GM23338 (cell line): ENCODE measurements at regions not wholly inside any gene's neighbourhood (a gene's known extent, or its start where the extent isn't known, plus 50 kb on each side); places are given as distances from the start of the nearest gene placed in this dataset.
"Not testable (repeated sequence)": the region's sequence is repeated elsewhere in the genome, so short reads cannot be mapped to it uniquely, and the experiment has no call there.

Experiments
- ATAC-seq: fragments of 200-7000 bp; cut with Tn5 transposase; 3 replicates; pipeline ENCODE4 v1.9.1; 2020
- DNase-seq: peaks from one replicate; pipeline ENCODE4 v3.0.0-alpha.2; 2015; ENCODE audit warnings: low spot score
- H2AFZ ChIP-seq: fragments of 200-600 bp; sonication (generic); 2 replicates; pipeline ENCODE4 v1.8.0; 2016; ENCODE audit warnings: antibody characterized with exemption, mild to moderate bottlenecking, moderate library complexity
- H3F3A ChIP-seq: fragments of 200-600 bp; sonication (generic); replicated peaks from 2 replicates; pipeline ENCODE4 v1.8.0; 2017; ENCODE audit warnings: antibody characterized with exemption, mixed run types, low read depth
- H3K27ac ChIP-seq: fragments of 200-600 bp; sonication (generic); 2 replicates; pipeline ENCODE4 v1.6.1; 2016; ENCODE audit warnings: low read depth
- H3K27me3 ChIP-seq: fragments of 200-600 bp; sonication (generic); 2 replicates; pipeline ENCODE4 v1.8.0; 2016; ENCODE audit warnings: mild to moderate bottlenecking, mixed run types, moderate library complexity; ENCODE audit not compliant: insufficient read depth
- H3K36me3 ChIP-seq: fragments of 200-600 bp; sonication (generic); 2 replicates; pipeline ENCODE4 v1.8.0; 2016; ENCODE audit warnings: mild to moderate bottlenecking; ENCODE audit not compliant: insufficient read depth
- H3K4me1 ChIP-seq: fragments of 200-600 bp; sonication (generic); 2 replicates; pipeline ENCODE4 v1.8.0; 2016; ENCODE audit warnings: mild to moderate bottlenecking, moderate library complexity; ENCODE audit not compliant: insufficient read depth
- H3K4me2 ChIP-seq: fragments of 200-600 bp; sonication (generic); 2 replicates; pipeline ENCODE4 v1.7.1; 2017; ENCODE audit warnings: mixed run types
- H3K4me3 ChIP-seq: fragments of 200-600 bp; sonication (generic); 2 replicates; pipeline ENCODE4 v1.6.1; 2016; ENCODE audit warnings: mixed run types
- H3K79me2 ChIP-seq: fragments of 200-600 bp; sonication (generic); replicated peaks from 2 replicates; pipeline ENCODE4 v1.8.0; 2017; ENCODE audit warnings: mild to moderate bottlenecking; ENCODE audit not compliant: insufficient read depth
- H3K9me2 ChIP-seq: fragments of 200-600 bp; sonication (generic); 2 replicates; pipeline ENCODE4 v1.8.0; 2017; ENCODE audit not compliant: insufficient read depth
- H4K20me1 ChIP-seq: fragments of 200-600 bp; sonication (generic); replicated peaks from 2 replicates; pipeline ENCODE4 v1.8.0; 2017; ENCODE audit warnings: mild to moderate bottlenecking; ENCODE audit not compliant: insufficient read depth
- H3K27ac Mint-ChIP-seq: 2 replicates; pipeline ENCODE4 v1.8.0; 2020; ENCODE audit warnings: inconsistent platforms, mild to moderate bottlenecking, moderate library complexity, mixed read lengths
- H3K27me3 Mint-ChIP-seq: 3 replicates; pipeline ENCODE4 v1.8.0; 2022; ENCODE audit warnings: low read depth, mild to moderate bottlenecking, moderate library complexity, mixed read lengths, inconsistent platforms; ENCODE audit not compliant: insufficient read depth, poor library complexity
- H3K36me3 Mint-ChIP-seq: 3 replicates; pipeline ENCODE4 v1.8.0; 2021; ENCODE audit warnings: low read depth, mild to moderate bottlenecking, inconsistent platforms, moderate library complexity, mixed read lengths
- H3K4me1 Mint-ChIP-seq: 3 replicates; pipeline ENCODE4 v1.8.0; 2020; ENCODE audit warnings: mild to moderate bottlenecking, inconsistent platforms, mixed read lengths
- H3K4me3 Mint-ChIP-seq: 3 replicates; pipeline ENCODE4 v1.8.0; 2021; ENCODE audit warnings: moderate library complexity, mild to moderate bottlenecking, inconsistent platforms, mixed read lengths
- H3K9me3 Mint-ChIP-seq: 3 replicates; pipeline ENCODE4 v1.8.0; 2020; ENCODE audit warnings: moderate library complexity, mild to moderate bottlenecking, inconsistent platforms, mixed read lengths
- CREB1 ChIP-seq: fragments of 250-450 bp; sonication (Bioruptor Pico); IDR thresholded peaks from 2 replicates; pipeline ENCODE4 v1.5.0; 2020; ENCODE audit warnings: low read depth, mild to moderate bottlenecking, moderate library complexity
- EZH2 ChIP-seq: fragments of 200-600 bp; sonication (generic); IDR thresholded peaks from one replicate; pipeline ENCODE4 v1.8.0; 2017; ENCODE audit warnings: antibody characterized with exemption, mild to moderate bottlenecking, low read depth; ENCODE audit not compliant: unreplicated experiment
- NANOG ChIP-seq: IDR thresholded peaks from 2 replicates; pipeline ENCODE4 v1.6.1; 2016; ENCODE audit warnings: antibody characterized with exemption, borderline replicate concordance
- POLR2AphosphoS5 ChIP-seq: IDR thresholded peaks from 2 replicates; pipeline ENCODE4 v1.6.1; 2016; ENCODE audit warnings: antibody characterized with exemption, low read depth
- STAT1 ChIP-seq: IDR thresholded peaks from one replicate; pipeline ENCODE4 v1.6.1; 2016; ENCODE audit warnings: antibody characterized with exemption; ENCODE audit not compliant: unreplicated experiment
- ZNF114 ChIP-seq: fragments of 250-450 bp; sonication (Bioruptor Pico); IDR thresholded peaks from 2 replicates; pipeline ENCODE4 v1.5.0; 2020; ENCODE audit warnings: mild to moderate bottlenecking, moderate library complexity
- ZNF331 ChIP-seq: fragments of 250-450 bp; sonication (Bioruptor Pico); IDR thresholded peaks from 2 replicates; pipeline ENCODE4 v1.5.0; 2020; ENCODE audit warnings: low read depth, mild to moderate bottlenecking, moderate library complexity
- TF ChIP-seq, protein P1 (sequence below): IDR thresholded peaks from 2 replicates; pipeline ENCODE4 v1.6.1; 2016; ENCODE audit warnings: antibody characterized with exemption
- TF ChIP-seq, protein P2 (sequence below): IDR thresholded peaks from one replicate; pipeline ENCODE4 v1.6.1; 2018; ENCODE audit warnings: antibody characterized with exemption; ENCODE audit not compliant: unreplicated experiment

DNA sequence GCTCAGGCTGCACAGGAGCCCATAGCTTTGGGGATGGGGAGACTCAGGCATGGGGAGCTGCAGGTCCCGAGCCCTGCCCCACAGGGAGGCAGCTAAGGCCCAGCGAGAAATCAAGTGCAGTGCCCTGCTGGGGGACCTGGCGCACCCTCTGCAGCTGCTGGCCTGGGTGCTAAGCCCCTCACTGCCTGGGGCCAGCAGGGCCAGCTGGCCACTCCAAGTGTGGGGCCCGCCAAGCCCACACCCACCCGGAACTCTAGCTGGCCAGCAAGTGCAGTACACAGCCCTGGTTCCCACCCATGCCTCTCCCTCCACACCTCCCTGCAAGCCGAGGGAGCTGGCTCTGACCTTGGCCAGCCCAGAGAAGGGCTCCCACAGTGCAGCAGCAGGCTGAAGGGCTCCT lies 268.7 kb upstream of the LRRC4C start:
- H3K27me3 Mint-ChIP-seq, H3K27me3 ChIP-seq, H3K4me2 ChIP-seq, H3K9me2 ChIP-seq, H4K20me1 ChIP-seq, DNase-seq, H3K27ac Mint-ChIP-seq, H3K4me1 ChIP-seq, H2AFZ ChIP-seq, H3K79me2 ChIP-seq, H3K4me3 Mint-ChIP-seq, H3K4me3 ChIP-seq, H3K27ac ChIP-seq, H3K4me1 Mint-ChIP-seq, ATAC-seq, H3F3A ChIP-seq, H3K36me3 ChIP-seq: not testable (repeated sequence)
- peaks cover 15% of the 10 kb centered on the region for H3K36me3 Mint-ChIP-seq
- peaks cover 31% of the 10 kb centered on the region for H3K9me3 Mint-ChIP-seq

DNA sequence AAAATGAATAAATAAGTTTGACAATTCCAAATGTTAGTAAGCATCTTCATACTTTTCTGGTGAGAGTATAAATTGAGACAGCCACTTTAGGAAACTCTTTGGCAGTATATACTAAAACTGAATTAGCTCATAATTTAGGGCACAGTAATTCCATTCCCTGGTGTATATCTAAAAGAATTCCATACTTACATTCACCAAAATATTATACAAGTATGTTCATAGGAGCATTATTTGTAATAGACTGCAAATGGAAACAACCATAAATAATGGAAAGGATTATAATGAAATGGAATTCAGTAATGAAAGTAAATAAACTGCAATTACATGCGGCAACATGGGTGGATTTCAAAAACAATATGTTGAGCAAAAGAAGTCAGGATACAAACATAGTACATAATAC lies 315.8 kb upstream of the LRRC4C start:
- no peak overlapping the region for H2AFZ ChIP-seq
- no peak overlapping the region for H3K4me3 Mint-ChIP-seq
- peaks cover 22% of the 10 kb centered on the region; the same call in 2 of the 3 replicates for H3K36me3 Mint-ChIP-seq
- no peak overlapping the region for H3K27ac ChIP-seq
- DNase-seq: no peak
- H3K4me1 ChIP-seq: peaks cover 5% of the 10 kb centered on the region; the same call in 1 of the 2 replicates
- H3F3A ChIP-seq: no peaks in the 10 kb centered on the region
- H3K9me2 ChIP-seq: 0 out of 2 replicates have a peak, but pooled peaks cover under 1% of the 10 kb centered on the region
- H3K27me3 ChIP-seq: no peaks in the 10 kb centered on the region
- H3K9me3 Mint-ChIP-seq: peaks cover 61% of the 10 kb centered on the region
- TF ChIP-seq EZH2: no peak
- TF ChIP-seq POLR2AphosphoS5: no peak
- TF ChIP-seq ZNF331: no peak
- TF ChIP-seq, protein P1, sequence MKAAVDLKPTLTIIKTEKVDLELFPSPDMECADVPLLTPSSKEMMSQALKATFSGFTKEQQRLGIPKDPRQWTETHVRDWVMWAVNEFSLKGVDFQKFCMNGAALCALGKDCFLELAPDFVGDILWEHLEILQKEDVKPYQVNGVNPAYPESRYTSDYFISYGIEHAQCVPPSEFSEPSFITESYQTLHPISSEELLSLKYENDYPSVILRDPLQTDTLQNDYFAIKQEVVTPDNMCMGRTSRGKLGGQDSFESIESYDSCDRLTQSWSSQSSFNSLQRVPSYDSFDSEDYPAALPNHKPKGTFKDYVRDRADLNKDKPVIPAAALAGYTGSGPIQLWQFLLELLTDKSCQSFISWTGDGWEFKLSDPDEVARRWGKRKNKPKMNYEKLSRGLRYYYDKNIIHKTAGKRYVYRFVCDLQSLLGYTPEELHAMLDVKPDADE: no peak
- TF ChIP-seq ZNF114: no peak
- TF ChIP-seq STAT1: no peak
- TF ChIP-seq, protein P2, sequence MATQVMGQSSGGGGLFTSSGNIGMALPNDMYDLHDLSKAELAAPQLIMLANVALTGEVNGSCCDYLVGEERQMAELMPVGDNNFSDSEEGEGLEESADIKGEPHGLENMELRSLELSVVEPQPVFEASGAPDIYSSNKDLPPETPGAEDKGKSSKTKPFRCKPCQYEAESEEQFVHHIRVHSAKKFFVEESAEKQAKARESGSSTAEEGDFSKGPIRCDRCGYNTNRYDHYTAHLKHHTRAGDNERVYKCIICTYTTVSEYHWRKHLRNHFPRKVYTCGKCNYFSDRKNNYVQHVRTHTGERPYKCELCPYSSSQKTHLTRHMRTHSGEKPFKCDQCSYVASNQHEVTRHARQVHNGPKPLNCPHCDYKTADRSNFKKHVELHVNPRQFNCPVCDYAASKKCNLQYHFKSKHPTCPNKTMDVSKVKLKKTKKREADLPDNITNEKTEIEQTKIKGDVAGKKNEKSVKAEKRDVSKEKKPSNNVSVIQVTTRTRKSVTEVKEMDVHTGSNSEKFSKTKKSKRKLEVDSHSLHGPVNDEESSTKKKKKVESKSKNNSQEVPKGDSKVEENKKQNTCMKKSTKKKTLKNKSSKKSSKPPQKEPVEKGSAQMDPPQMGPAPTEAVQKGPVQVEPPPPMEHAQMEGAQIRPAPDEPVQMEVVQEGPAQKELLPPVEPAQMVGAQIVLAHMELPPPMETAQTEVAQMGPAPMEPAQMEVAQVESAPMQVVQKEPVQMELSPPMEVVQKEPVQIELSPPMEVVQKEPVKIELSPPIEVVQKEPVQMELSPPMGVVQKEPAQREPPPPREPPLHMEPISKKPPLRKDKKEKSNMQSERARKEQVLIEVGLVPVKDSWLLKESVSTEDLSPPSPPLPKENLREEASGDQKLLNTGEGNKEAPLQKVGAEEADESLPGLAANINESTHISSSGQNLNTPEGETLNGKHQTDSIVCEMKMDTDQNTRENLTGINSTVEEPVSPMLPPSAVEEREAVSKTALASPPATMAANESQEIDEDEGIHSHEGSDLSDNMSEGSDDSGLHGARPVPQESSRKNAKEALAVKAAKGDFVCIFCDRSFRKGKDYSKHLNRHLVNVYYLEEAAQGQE: no peak
- TF ChIP-seq CREB1 (CRISPR knock-in tag): no peak
- no peak for TF ChIP-seq NANOG
- peaks cover 2% of the 10 kb centered on the region for H3K27me3 Mint-ChIP-seq
- H3K4me3 ChIP-seq: no peak overlapping the region
- H3K36me3 ChIP-seq: peaks cover under 1% of the 10 kb centered on the region; the same call in 1 of the 2 replicates
- no peak for ATAC-seq
- H3K4me1 Mint-ChIP-seq: peaks cover 8% of the 10 kb centered on the region
- no peak overlapping the region for H3K4me2 ChIP-seq
- no peaks in the 10 kb centered on the region for H4K20me1 ChIP-seq
- no peak overlapping the region for H3K27ac Mint-ChIP-seq
- no peaks in the 10 kb centered on the region for H3K79me2 ChIP-seq
